NCI-H526 (cell line): ENCODE measurements at regions not wholly inside any gene's neighbourhood (a gene's known extent, or its start where the extent isn't known, plus 50 kb on each side); places are given as distances from the start of the nearest gene placed in this dataset.
"Not testable (repeated sequence)": the region's sequence is repeated elsewhere in the genome, so short reads cannot be mapped to it uniquely, and the experiment has no call there.

Experiments
- DNase-seq, 2 experiments: peaks; one replicate each; lab custom pipeline; 2025; lab: John Stamatoyannopoulos, UW

- not testable (repeated sequence) for DNase-seq
Measured at GRCh38 chr3:71925511-71926261, 140.7 kb upstream of the PROK2 start.

GRCh38 chr3:71924721-71925120 is 139.8 kb upstream of the PROK2 start:
- DNase-seq, result no peak

GRCh38 chr3:71921036-71921435 is 136.1 kb upstream of the PROK2 start:
- DNase-seq, result no peak

- DNase-seq, result no peak
Measured at GRCh38 chr3:71919572-71919971, 134.6 kb upstream of the PROK2 start.

- no peak for DNase-seq
Measured at GRCh38 chr3:71917545-71917944, 132.6 kb upstream of the PROK2 start.

- DNase-seq, result no peak
Measured at GRCh38 chr3:71916747-71917369, 131.9 kb upstream of the PROK2 start.

- no peak for DNase-seq
Measured at GRCh38 chr3:71912839-71913495, 128.0 kb upstream of the PROK2 start.

GRCh38 chr3:71910108-71910507 is 125.2 kb upstream of the PROK2 start:
- no peak for DNase-seq

- no peak for DNase-seq
Measured at GRCh38 chr3:71907996-71908395, 123.0 kb upstream of the PROK2 start.

GRCh38 chr3:71906976-71907375 is 122.0 kb upstream of the PROK2 start:
- DNase-seq, result no peak

GRCh38 chr3:71905426-71905825 is 120.5 kb upstream of the PROK2 start:
- no peak for DNase-seq

GRCh38 chr3:71903936-71904335 is 119.0 kb upstream of the PROK2 start:
- DNase-seq, result no peak

GRCh38 chr3:71903112-71903495 is 118.2 kb upstream of the PROK2 start:
- no peak for DNase-seq

GRCh38 chr3:71902258-71903111 is 117.5 kb upstream of the PROK2 start:
- no peak for DNase-seq

- DNase-seq, result no peak
Measured at GRCh38 chr3:71901645-71902044, 116.7 kb upstream of the PROK2 start.

- no peak for DNase-seq
Measured at GRCh38 chr3:71900057-71900456, 115.1 kb upstream of the PROK2 start.

- DNase-seq, result no peak
Measured at GRCh38 chr3:71896751-71897150, 111.8 kb upstream of the PROK2 start.

GRCh38 chr3:71893702-71894479 is 108.9 kb upstream of the PROK2 start:
- DNase-seq, result no peak

- no peak for DNase-seq
Measured at GRCh38 chr3:71893122-71893521, 108.2 kb upstream of the PROK2 start.

- DNase-seq, result no peak
Measured at GRCh38 chr3:71891483-71891882, 106.5 kb upstream of the PROK2 start.

- DNase-seq, result no peak
Measured at GRCh38 chr3:71890356-71890931, 105.5 kb upstream of the PROK2 start.
